HL-60 (cell line): ENCODE measurements at regions not wholly inside any gene's neighbourhood (a gene's known extent, or its start where the extent isn't known, plus 50 kb on each side); places are given as distances from the start of the nearest gene placed in this dataset.

Experiments used
- DNase-seq, 2 experiments: peaks; one replicate each; pipeline ENCODE4 v3.0.0-alpha.2; 2010 to 2020; ENCODE audit warnings: low read depth in 1 of 2, low spot score in 1 of 2
- H3K27ac ChIP-seq: fragments of 250-450 bp; sonication (Bioruptor Pico); replicated peaks from 2 replicates; pipeline ENCODE4 v1.5.1; 2020; ENCODE audit warnings: mild to moderate bottlenecking, moderate library complexity
- H3K27me3 ChIP-seq: fragments of 250-450 bp; sonication (Bioruptor Pico); 2 replicates; pipeline ENCODE4 v1.5.1; 2021; ENCODE audit warnings: mild to moderate bottlenecking, moderate library complexity; ENCODE audit not compliant: insufficient read depth, poor library complexity, severe bottlenecking
- H3K4me3 ChIP-seq: replicated peaks from 2 replicates; pipeline ENCODE4 v1.5.1; 2011; ENCODE audit warnings: mild to moderate bottlenecking, control low read depth, low read length; ENCODE audit not compliant: insufficient read depth
- CTCF ChIP-seq: IDR thresholded peaks from one replicate; pipeline ENCODE4 v1.5.1; 2011; ENCODE audit warnings: low read length, control low read depth, inconsistent platforms; ENCODE audit not compliant: insufficient read depth
- GABPA ChIP-seq: IDR thresholded peaks from 2 replicates; pipeline ENCODE4 v1.6.1; 2012; ENCODE audit warnings: low read depth
- POLR2AphosphoS5 ChIP-seq: IDR thresholded peaks from 2 replicates; pipeline ENCODE4 v1.6.1; 2012; ENCODE audit warnings: low read depth
- REST ChIP-seq: IDR thresholded peaks from 2 replicates; pipeline ENCODE4 v1.6.1; 2012; ENCODE audit warnings: low read depth; ENCODE audit not compliant: insufficient replicate concordance
- SPI1 ChIP-seq: IDR thresholded peaks from 2 replicates; pipeline ENCODE4 v1.6.1; 2012; ENCODE audit warnings: low read depth, mild to moderate bottlenecking, borderline replicate concordance

DNA sequence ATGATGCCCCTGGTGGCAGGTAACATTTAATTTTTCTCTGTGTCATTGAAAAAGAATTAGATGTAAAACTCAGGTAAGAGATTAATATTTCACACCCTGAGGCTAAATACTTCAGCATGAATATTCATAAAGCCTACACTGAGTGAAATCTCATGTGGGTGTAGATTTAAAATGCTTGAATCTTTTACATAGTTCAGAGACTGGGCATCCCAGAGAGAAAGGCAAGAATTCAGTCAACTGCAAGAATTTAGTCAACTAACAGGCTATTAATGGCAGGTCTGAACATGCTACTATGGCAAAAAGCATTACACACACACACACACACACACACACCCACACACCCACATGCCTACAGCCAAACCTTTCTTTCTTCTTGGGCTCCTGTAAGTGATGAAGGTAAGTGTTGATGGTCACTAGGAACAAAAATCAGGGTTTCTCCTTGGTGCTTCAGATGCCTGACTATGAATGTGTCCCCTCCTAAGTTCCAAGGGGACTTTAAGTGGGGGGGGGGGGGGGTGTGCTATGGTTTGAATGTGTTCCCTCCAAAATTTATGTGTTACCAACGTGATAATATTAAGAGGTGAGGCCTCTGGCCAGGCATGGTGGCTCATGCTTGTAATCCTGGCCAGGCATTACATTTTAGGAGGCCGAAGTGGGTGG is 63.7 kb upstream of the PSMD7 start:
- DNase-seq, result no peak
- Histone ChIP-seq H3K27me3 (peaks cover 3% of the 10 kb centered on the region), H3K4me3 (no peak overlapping the region), H3K27ac (no peak overlapping the region)
- TF ChIP-seq POLR2AphosphoS5 (no peak), CTCF (no peak), GABPA (no peak), SPI1 (no peak), REST (no peak)

GRCh38 chr16:74230126-74230525 is 66.5 kb upstream of the PSMD7 start:
- H3K27ac ChIP-seq, result no peak overlapping the region
- H3K4me3 ChIP-seq, result no peak overlapping the region
- peaks cover 3% of the 10 kb centered on the region for H3K27me3 ChIP-seq
- TF ChIP-seq POLR2AphosphoS5 (no peak), GABPA (no peak), REST (no peak), SPI1 (no peak), CTCF (no peak)
- DNase-seq, result no peak

DNA sequence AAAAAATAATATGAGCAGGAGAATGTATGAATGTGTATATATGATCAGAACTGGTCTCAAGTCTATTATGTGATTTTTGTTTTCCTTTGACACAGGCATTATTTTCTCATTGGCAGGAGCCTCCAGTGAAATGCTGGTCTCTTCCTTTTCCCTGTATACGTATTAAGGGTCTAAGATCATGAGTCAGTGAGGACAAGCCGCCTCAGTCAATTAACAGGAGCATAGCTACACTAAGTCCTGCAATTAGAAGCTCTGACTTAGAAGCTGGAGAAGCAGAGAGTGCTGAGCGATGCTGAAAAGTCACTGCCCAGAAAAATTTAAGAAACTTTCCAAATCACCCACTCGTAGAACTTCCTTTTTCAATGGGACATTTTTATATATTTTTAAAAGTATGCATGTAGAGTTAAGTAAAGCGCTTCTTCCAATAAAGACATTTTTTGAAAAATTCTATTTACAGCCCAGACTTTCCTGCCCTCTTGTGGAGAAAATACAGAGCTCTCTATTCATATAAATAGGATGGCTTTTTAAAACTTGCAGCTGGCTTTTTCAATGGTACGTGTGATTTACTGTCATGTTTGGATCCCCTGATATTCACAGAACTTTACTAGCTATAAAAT is 70.2 kb upstream of the PSMD7 start:
- TF ChIP-seq SPI1, result no peak
- TF ChIP-seq REST, result no peak
- no peak for TF ChIP-seq POLR2AphosphoS5
- TF ChIP-seq GABPA, result no peak
- no peak for TF ChIP-seq CTCF
- DNase-seq, result no peak
- no peak overlapping the region for H3K27ac ChIP-seq
- H3K4me3 ChIP-seq, result no peak overlapping the region
- peaks cover 3% of the 10 kb centered on the region for H3K27me3 ChIP-seq
